Suppressor macrophage treated with lipopolysaccharide for 1 hour (primary cell): ENCODE measurements at regions not wholly inside any gene's neighbourhood (a gene's known extent, or its start where the extent isn't known, plus 50 kb on each side); places are given as distances from the start of the nearest gene placed in this dataset.

Experiments used
- DNase-seq, 3 donors: peaks; one replicate each; pipeline ENCODE4 v3.0.0-alpha.2; 2020 to 2022

GRCh38 chr15:92565351-92566125 lies 90.0 kb downstream of the FAM174B start:
- no peak for DNase-seq

DNA sequence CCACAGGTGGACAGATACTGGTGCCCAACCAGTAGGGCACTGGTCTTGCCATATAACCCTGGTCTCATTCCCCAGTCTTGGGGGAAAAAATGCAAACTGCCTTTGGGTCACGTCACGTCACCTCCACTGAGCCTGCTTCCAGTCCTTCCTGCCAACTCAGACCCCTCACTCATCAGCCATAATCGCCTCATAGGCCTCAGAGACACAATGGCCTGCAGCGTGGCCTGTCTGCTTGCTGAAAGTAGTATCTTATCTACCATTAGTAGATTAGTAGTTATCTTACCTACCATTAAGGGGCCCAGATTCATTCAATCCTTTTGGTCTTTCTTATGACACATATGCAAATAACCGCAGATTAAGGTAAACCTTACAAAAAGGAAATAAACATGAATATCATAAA lies 93.8 kb downstream of the FAM174B start:
- DNase-seq: no peak

- DNase-seq: no peak
Measured at GRCh38 chr15:92553317-92553716, 102.3 kb downstream of the FAM174B start.

DNA sequence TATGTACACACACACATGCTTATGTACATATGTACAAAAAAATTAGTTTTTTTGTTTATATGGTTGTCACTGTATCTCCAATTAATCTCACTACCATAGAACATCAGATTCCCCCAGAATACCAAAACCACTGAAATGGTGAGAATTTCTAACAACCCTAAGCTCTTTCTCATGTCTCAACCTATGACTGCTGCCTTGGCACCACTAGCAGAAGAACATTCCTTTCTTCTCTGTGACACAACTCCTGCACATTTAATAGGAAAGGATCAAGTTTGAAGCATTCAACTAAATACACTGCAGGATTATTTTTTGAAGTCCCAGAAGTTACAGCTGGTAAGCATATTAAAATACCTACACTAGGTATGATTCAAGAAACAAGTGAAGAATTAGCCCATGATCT lies 109.6 kb downstream of the FAM174B start:
- DNase-seq: no peak

DNA sequence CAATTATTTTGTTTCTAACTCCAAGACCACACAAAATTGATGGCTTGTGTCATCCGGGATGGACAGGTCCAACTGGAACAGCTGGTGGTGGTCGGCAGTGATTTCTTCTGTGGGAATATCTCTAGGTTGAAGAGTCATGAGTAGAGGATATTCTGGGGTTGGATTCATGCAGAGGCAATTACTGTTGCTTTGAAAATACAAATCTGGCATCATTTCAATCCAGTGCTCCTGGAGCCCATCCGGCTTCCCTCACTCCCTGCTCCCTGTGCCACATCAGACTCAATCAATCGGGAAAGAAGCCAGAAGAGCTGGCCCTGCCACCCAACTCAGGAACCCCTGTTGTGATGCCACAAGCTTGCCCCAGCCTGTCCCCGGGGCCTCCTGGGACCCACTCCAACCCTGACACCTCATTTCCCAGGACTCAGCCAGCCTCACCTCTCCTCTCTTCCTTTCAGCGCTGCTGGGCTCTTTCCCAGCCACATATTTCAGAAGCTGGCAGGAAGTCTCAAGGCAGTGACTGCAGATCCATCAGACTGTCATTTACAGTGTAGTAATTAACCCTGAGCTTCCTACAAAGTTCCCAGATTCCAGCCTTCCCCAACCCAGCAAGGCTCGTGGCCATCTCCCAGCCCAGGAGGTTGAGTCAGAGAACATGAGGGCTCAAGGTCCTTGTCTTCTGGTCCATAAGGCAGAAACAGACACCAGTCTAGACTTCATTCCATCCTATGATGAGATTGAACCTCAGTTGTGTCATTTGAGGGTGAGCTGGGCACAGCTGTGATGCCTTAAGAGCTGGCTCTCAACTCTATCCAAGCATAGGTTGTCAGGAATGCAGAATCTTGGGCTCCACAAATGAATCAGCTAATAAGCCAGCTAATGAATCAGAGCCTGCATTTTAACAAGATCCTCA lies 114.0 kb downstream of the FAM174B start:
- DNase-seq: no peak

GRCh38 chr15:92538115-92538514 lies 117.5 kb downstream of the FAM174B start:
- no peak for DNase-seq

DNA sequence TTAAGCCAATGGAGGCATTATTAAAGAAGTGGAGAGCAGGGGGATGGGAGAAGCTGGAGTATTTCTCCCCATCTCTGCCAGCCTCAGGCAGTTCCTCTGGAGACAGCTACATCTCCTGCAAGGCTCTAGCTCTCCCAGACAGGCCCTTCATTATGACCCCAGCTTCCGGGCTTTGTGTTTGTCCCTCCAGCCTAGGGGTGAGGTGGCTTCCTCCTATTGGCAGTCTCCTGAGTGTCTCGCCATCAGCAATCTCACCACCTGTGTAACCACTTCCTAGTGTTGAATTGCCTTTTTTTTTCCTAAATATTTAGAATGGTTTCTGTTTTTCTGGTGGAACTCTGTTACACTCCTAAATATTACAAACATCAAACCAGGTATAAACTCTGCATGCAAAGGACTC lies 122.3 kb downstream of the FAM174B start:
- no peak for DNase-seq

DNA sequence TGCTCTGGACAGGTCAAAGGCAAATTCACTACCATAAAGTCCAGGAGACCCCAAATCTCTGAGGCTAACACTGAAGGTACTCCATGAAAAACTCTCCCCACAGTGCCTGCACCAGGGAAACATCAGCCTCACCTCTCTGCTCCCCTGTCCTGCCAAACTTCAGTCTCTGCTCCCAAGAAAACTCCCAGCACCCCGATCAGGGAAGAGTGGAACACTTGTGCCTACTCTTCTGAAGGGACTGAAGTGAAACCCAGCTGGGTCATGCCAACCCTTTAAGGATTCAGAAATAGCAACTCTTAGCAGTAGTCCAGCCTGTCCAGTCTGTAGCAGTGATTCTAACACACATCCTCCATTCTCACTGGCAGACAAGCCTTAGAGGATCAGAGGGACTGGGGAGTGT lies 124.2 kb downstream of the FAM174B start:
- DNase-seq: no peak

DNA sequence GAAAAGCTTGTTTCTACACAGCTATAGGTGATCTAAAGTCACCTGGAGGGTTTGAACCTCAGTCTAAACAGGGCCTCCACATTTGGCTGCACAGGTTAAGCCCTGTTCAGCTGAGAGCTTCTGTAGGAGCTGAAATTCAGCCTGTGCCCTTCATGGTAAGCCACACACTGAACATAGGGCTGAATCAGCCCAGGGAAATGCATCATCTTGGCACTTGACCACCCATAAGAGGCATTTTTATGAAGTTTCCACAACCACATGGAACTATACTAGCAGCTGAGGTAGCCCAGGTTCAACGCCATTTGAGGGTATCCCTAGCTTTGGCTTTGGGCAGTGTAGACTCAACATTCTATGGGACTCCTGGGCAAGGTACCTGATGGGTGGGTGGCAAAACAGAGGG lies 126.8 kb downstream of the FAM174B start:
- DNase-seq: no peak

DNA sequence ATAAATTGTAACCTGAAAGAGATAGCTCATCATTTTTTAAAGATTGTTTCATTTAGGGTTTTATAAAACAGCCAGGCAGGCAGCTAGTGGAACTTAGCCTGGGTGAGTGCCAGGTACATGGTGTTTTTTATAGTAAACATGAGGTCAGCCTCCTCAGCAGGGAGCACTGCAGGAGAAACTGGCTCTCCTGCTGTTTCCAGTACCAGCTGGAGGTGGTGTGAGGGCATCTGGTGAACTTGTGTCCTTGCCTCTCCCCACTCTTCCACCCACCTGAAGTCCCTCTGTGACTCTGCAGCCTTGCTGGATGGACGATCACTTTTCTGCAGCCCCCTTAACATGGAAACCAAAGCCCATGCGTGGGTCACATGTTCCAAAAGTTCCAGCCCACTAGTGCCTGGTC lies 128.4 kb downstream of the FAM174B start:
- no peak for DNase-seq

- no peak for DNase-seq
Measured at GRCh38 chr15:92525758-92526245, 129.8 kb downstream of the FAM174B start.

GRCh38 chr15:92524874-92525565 lies 130.6 kb downstream of the FAM174B start:
- no peak for DNase-seq

DNA sequence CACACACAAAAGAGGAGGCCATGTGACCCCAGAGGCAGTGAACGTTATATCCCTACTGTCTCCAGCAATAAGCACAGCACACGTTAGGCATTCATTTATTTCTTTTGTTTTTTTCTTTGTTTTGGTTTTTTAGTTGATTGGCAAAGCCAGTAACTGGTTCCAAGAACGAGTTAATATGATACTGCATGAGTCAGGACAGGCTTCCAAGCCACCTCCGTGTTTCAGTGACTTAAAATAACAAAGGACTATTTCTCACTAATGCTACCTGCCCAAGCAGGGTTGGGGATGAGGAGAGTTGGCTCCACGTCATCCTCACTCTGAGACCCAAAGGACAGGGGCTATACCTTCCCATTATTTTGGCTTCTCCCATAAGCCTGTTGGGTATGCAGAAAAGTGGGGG lies 130.5 kb downstream of the ST8SIA2 start:
- DNase-seq: no peak

GRCh38 chr15:92523176-92523575 lies 129.5 kb downstream of the ST8SIA2 start:
- DNase-seq: no peak

GRCh38 chr15:92521624-92522008 lies 127.9 kb downstream of the ST8SIA2 start:
- peak; percentile 44 to 75 (median 72) for DNase-seq

DNA sequence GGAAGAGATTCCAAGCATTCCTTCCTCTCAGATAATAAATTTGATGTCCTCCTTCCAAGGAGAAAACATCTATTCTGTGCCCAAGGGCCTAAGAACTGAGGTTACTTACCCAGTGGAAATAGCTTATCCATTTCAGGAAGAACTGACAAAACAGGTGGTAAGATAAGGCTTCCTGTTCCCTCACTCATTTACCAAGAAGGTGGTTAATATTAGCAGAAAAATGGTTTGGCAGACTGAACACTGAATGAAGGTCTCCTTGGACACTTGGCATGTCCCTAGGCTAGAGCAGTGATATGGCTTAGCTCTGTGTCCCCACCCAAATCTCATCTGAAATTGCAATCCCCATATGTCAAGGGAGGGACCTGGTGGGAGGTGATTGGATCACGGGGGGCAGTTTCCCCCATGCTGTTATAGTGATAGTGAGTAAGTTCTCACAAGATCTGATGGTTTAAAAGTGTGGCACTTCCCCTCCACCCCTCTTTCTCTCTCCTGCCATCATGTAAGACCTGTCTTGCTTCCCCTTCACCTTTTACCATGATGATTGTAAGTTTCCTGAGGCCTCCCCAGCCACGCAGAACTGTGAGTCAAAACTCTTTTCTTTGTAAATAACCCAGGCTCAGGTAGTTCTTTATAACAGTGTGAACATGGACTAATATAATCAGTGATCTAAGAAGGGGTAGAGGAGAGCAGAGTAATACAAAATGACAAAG lies 127.4 kb downstream of the ST8SIA2 start:
- DNase-seq: no peak

DNA sequence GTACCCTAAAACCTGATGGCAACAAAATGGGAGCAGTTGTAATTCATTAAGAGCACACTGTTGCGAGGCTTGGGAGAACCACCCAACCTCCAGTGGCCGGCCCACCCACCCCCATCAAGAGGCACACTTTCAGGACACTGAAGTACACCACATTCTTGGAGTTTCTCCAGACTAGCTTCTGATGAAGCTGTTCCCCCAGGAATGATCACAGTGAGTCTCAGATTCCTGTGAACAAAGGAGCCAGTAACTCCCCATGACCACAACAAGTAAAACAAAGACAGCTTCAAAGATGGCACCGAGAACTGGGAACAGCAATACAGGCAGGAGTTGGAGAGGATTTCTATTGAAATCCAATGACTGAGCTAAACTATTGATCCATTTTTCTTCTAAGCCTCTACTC lies 126.0 kb downstream of the ST8SIA2 start:
- DNase-seq: no peak
